ENCODE measurements at regions not wholly inside any gene's neighbourhood (a gene's known extent, or its start where the extent isn't known, plus 50 kb on each side); places are given as distances from the start of the nearest gene placed in this dataset.

GRCh38 chr4:58679051-58679450 lies 1568.9 kb upstream of the IGFBP7 start:
- TF ChIP-seq POLR2AphosphoS5 (IDR thresholded peaks at IDR 0.05; ENCODE audit: low read depth, low read length), result no peak
- TF ChIP-seq TCF7L2 (IDR thresholded peaks at IDR 0.05; ENCODE audit: low read depth, low read length), result no peak
- no peak for TF ChIP-seq CTCF (IDR thresholded peaks at IDR 0.05)
